Suppressor macrophage treated with lipopolysaccharide for 4 hours (primary cell): ENCODE measurements at regions not wholly inside any gene's neighbourhood (a gene's known extent, or its start where the extent isn't known, plus 50 kb on each side); places are given as distances from the start of the nearest gene placed in this dataset.
"Not testable (repeated sequence)": the region's sequence is repeated elsewhere in the genome, so short reads cannot be mapped to it uniquely, and the experiment has no call there.

ENCODE experiments used
- DNase-seq: peaks from one replicate; pipeline ENCODE4 v3.0.0-alpha.2; 2020

DNA sequence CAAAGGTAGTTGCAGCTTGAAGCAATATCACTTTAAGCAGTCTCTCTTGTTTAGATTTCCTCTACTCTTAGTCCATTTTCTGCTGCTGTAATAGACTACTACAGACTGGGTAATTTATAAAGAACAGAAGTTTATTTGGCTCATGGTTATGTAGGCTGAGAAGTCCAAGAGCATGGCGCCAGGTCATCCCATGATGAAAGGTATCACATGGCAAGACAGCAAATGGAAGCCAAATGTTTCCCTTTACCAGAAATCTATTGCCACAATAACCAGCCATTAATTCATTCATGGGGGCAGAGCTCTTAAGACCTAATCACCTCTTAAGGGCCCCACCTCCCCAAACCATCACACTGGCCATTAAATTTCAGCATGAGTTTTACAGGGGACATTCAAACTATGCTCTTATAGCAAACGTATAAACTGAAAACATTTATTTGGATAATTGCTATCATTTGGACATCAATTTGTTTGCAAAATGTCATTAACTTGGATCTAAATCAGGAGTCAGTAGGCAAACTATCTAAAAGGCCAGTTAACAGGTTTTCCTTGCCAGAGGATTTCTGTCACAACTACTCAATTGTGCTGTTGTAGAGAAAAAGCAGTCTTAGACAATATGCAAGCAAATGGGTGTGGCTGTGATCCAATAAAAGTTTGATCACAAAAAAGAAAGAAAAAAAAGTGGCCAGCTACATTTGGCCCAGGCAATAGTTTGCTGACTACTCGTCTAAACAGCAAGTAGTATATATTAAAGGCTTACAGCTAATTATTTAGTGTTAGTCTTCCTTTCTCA is 75.7 kb upstream of the GUCY1A1 start:
- no peak for DNase-seq

- no peak for DNase-seq
Observed at GRCh38 chr4:155588437-155588836, 78.2 kb upstream of the GUCY1A1 start.

GRCh38 chr4:155587766-155588165 is 78.9 kb upstream of the GUCY1A1 start:
- no peak for DNase-seq

DNA sequence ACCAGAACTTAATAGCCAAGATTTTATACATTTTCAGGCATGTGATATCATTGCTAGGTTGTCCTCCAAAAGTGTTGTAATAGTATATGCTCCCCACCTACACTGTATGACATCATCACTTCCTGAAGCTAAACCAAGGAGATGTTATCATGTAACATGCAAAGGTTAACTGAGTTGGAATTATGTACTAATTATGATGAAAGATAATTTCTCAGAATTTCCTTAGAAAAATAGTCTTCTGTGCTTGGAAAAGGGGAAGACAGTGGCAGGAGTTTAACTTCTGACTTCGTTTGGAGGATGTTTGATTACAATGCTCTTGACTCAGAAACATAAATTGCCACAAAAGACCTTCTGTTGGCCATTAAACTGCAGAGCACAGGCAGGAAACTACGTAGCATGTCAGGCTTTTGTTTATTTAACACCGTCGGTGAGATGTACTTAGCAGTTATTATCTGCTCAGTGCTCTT is 83.6 kb upstream of the GUCY1A1 start:
- DNase-seq, result peak; percentile 88

DNA sequence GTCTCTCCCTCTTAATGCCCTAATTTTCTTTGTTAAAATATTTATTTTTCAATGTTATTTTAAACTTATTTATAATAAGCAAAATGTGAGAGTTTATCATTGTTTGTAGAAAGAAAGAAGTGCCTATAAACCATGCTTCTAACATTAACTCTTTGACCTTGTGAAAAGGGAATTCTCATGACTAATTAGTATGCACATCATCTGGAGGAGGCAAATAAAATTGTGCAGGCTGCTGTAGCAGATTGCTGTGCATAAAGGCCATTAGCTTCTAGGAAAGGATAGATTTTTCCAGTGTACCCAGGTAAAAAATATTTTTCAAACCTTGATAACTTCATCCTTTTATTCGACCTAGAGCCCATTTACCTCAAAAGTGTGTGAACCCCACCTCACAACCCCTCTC is 84.6 kb upstream of the GUCY1A1 start:
- no peak for DNase-seq

GRCh38 chr4:155578726-155579370 is 87.8 kb upstream of the GUCY1A1 start:
- DNase-seq, result no peak

GRCh38 chr4:155578219-155578618 is 88.4 kb upstream of the GUCY1A1 start:
- no peak for DNase-seq

DNA sequence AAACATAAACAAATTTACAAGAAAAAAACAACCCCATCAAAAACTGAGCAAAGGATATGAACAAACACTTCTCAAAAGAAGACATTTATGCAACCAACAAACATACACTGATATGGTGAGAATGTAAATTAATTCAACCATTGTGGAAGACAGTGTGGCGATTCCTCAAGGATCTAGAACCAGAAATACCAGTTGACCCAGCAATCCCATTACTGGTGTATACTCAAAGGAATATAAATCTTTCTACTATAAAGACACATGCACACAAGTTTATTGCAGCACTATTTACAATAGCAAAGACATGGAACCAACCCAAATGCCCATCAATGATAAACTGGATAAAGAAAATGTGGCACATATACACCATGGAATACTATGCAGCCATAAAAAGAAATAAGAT is 92.3 kb upstream of the GUCY1A1 start:
- DNase-seq, result not testable (repeated sequence)

GRCh38 chr4:155573126-155573525 is 93.5 kb upstream of the GUCY1A1 start:
- no peak for DNase-seq

DNA sequence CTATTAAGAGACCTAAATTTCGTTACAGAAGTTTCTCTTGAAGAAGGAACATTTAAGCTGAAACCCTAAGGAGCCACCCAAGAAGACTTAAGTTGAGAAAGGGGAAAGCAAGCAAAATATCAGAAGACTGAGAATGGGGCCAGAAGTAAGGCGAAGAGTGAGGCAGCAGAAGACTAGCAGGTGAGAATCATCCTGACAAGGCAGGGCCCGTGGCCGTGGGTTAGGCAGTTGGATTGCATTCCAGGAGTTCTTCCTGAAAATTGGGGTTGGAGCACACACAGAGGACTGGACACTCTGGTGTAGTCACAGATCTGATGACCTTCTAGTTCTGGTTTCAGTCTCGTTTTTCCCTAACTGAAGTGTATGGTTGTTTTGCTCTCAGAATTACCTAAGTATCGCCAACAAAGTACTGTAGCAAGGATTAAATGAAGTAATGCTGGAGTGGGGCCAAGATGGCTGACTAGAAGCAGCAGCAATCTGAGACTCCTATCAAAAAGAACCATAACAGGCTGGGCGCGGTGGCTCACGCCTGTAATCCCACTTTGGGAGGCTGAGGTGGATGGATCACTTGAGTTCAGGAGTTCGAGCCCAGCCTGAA is 94.4 kb upstream of the GUCY1A1 start:
- DNase-seq, result no peak

DNA sequence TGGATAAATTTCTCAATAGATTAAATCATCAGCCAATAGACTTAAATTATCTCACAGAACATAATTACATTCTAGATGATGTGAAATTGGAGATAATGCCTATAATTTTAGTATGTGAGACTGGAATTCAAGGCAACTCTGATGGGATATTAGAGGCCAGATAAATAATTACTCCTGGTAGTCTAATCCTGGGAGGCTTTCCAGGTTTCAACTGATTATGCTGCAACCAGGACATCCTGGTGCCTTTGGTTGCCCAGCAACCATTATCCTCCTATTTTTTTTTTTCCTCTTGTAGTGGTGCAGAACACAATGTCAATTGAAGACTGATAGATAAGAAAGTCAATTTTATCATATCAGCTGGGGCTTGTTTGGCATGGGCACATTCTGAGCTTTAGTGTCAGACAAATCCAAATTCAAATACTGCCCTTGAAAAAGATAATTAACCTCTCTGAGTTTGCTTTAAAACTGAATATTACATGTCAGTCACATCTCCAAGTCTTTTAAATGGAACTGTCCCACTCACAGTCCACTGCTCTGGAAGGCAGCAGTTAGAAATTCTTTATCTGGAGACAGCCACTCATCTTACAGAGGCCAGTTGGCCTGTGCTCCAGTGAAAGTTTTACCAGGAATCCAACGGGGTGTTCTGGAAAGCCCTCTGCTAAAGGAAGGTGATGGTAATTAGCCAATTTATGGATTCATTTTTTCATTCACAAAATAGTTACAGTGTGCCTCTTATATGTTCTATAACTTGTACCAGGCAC is 95.3 kb upstream of the GUCY1A1 start:
- DNase-seq, result no peak

DNA sequence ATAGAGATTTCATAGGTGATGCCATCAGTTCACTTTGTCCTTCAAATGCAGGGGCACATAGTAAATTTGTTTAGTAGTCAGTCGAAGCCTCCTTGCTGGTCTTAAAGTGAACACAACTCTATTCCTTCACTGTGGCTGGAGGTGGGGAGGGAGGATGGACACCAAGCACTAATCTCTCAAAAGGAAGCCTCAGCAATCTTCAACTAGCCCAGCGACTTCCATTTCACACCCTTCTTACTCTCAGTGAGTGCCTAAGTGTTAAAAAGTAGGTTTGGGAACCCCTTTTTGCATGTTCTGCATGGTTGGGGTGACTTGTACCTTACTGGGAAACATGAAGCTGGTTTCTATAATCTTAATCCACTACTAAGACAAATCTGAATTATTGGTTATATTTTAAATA is 96.0 kb upstream of the GUCY1A1 start:
- DNase-seq, result no peak

- DNase-seq, result no peak
Observed at GRCh38 chr4:155569960-155570515, 96.6 kb upstream of the GUCY1A1 start.

DNA sequence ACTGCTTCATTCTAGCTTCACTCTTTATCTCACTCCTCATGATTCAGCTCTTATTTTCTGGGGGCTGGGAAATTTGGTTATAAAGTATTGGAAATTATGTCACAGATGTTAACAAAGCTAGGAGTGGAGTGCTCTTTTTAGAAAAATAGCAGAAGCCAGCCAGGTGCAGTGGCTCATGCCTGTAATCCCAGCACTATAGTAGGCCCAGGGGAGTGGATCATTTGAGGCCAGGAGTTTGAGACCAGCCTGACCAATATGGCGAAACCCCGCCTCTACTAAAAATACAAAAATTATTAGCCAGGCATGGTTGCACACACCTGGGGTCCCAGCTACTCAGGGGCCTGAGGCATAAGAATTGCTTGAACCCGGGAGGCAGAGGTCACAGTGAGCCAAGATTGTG is 97.2 kb upstream of the GUCY1A1 start:
- no peak for DNase-seq

DNA sequence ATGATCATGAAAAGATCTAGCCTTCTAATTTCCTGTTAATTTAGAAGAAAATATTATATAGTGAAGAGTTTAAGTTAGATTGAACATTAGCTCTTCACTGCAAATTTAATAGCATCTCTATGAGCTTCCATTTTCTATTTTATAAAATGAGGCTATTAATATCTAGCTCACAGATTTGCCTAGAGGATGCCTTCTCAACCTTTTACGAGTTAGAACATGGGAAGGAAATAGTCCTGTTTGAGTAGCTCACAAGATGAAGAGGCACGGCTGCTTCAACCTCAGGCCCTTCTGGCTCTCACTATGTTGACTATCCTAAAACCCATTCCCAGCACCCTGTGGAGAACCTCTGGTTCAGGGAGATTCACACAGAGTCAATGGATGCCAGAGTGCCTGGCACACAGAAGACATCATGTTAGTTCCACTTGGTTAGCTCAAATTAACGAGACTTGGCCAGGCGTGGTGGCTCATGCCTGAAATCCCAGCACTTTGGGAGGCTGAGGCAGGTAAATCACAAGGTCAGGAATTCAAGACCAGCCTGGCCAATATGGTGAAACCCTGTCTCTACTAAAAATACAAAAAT is 97.9 kb upstream of the GUCY1A1 start:
- no peak for DNase-seq

DNA sequence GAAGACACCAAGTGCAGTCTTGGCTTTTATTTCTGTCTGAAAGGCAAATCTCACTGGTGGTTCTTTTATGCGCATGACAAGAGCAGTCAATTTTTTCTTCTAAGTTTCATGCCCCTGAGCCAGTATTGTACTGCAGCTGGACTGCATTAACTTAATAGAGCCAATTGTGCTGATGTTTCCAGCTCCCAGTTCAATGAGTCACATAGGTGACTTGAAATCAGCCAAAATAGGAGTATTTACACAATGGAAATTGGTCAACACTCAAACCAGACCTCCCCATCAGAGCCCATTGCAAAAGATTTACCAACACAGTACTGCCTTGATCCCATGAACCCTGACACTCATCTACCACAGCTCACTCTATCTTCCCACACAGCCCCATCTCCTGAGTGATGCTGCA is 100.3 kb upstream of the GUCY1A1 start:
- DNase-seq, result no peak

- no peak for DNase-seq
Observed at GRCh38 chr4:155565776-155566175, 100.9 kb upstream of the GUCY1A1 start.

GRCh38 chr4:155565330-155565729 is 101.3 kb upstream of the GUCY1A1 start:
- no peak for DNase-seq

GRCh38 chr4:155564880-155565279 is 101.8 kb upstream of the GUCY1A1 start:
- no peak for DNase-seq

DNA sequence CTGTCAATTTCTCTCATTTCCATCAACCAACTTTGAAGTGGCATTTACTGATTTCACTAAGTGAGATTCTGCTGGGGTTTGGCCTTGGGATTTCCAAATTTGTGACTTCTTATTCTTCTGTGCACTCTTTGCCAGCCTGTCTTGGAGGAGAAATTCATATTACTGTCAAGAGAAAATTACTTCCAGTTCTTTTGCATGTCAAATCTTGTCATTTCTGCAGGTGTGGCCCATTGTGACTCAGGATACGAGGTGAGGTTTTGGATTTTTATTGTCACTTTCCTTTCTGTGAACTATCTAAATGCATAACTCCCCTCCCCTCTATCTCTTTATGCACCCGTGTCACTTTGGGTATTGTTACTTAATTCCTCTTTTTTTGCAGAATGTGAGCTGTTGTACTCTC is 102.6 kb upstream of the GUCY1A1 start:
- no peak for DNase-seq

GRCh38 chr4:155559915-155560314 is 106.7 kb upstream of the GUCY1A1 start:
- DNase-seq, result no peak

DNA sequence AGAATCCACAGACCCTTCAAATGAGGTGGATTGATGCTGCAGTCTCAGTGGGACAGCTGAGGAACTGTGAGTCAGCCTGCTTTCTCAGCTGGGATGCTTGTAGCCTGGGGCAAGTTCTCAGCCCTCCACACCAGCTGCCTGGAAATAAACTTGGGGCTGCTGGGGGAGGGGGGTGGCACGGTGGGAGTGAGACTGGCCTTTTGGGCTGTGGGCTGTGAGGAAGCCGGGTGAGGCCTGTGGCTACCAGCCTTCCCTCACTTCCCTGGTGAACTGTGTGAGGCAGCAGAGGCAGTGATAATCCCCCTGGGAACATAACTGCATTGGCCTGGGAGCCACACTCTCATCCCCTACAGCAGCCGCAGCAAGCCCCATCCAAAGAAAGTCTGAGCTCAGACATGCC is 114.5 kb upstream of the GUCY1A1 start:
- no peak for DNase-seq

DNA sequence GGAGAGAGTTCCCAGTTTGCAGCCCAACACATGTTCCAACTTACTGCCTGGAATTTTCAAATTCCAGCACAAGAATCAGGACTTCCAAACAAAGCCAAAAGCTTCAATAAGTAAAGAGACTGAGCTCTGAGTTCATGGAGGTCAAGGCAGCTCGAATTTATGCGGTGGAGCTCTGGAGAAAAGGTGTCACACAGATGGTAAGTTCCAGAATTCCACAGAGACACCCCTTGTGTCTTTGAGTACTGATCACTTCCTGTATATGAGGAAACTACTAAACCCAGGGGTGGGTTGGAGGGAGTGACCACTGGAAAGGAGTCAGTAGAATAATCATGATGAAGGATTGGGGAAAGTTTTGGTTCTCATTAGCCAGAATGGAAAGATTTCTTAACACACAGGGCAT is 118.5 kb upstream of the GUCY1A1 start:
- no peak for DNase-seq
